ENCODE measurements at regions not wholly inside any gene's neighbourhood (a gene's known extent, or its start where the extent isn't known, plus 50 kb on each side); places are given as distances from the start of the nearest gene placed in this dataset.

GRCh38 chr1:83760226-83761021, 238.5 kb downstream of the TTLL7 start:
- TF ChIP-seq CTCF (IDR thresholded peaks at IDR 0.05), result no peak
- no peak for TF ChIP-seq POLR2A (IDR thresholded peaks at IDR 0.05)

All from adrenal gland (tissue), 5 donors.